SW 1271 (cell line): ENCODE measurements at regions not wholly inside any gene's neighbourhood (a gene's known extent, or its start where the extent isn't known, plus 50 kb on each side); places are given as distances from the start of the nearest gene placed in this dataset.

Experiments used
- DNase-seq, 2 experiments: peaks; one replicate each; lab custom pipeline; 2025; lab: John Stamatoyannopoulos, UW

GRCh38 chr6:126529637-126530362 lies 189.9 kb downstream of the CENPW start:
- no peak for DNase-seq

GRCh38 chr6:126530775-126531174 lies 190.9 kb downstream of the CENPW start:
- DNase-seq: no peak

- no peak for DNase-seq
Observed at GRCh38 chr6:126531286-126531685, 191.4 kb downstream of the CENPW start.

GRCh38 chr6:126531840-126532239 lies 191.9 kb downstream of the CENPW start:
- DNase-seq: no peak

DNA sequence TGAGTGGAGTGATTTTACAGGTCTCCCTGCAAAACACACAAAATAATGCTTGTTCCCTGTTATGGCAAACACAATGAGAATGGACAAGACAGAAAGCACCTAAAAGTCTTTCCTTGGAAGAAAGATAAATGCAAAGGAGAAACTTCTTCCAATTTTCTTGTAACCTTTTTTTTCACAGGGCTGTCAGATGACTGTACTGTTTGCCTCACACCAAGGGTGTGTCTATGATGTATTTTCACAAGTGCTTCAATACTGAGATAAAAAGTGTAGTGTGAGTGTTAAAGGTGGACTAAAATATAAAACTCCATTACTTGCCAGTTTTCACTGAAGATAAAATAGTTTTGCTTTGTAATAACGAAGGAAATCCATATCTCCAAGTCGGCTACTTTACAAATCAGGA lies 194.5 kb downstream of the CENPW start:
- DNase-seq: no peak

DNA sequence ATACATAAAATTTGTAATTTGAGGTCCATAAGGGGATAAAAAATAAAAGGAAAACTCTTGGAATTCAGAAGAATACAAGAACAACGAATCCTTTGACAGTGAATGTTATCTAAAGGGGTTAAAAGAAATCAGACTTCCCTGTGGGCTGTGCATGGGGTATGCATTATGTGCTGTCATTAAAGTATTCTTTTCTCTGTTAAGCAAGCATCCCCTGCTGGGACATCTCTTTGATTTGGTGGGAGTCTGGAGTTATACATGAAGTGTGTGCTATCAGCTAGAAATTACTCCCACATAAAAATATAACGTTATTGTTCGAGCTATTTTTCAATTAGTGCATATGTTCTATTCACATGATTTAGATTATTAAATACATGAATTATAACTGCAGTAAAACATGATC lies 195.2 kb downstream of the CENPW start:
- DNase-seq: no peak

DNA sequence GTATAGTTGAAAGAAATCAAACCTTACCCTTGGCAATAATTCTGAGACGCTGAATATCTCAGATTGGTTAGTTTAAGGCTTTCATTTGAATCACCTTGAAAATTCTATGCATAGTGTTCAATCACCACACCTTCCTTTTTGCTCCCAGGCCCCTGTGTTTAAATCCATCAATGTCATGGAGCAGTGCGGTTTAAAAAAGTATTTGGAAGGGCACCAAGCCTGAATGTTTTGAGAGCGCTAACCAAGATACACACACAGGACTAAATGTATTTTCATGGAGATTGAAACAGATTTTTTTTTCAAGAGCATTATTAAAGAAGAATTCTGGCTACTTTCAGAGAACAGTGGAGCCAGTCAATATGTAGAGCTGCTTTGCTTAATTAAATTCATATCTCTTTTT lies 195.7 kb downstream of the CENPW start:
- DNase-seq: no peak

GRCh38 chr6:126537061-126537816 lies 197.3 kb downstream of the CENPW start:
- DNase-seq: no peak

GRCh38 chr6:126539022-126539421 lies 199.1 kb downstream of the CENPW start:
- peak; percentile 8 to 68 for DNase-seq

DNA sequence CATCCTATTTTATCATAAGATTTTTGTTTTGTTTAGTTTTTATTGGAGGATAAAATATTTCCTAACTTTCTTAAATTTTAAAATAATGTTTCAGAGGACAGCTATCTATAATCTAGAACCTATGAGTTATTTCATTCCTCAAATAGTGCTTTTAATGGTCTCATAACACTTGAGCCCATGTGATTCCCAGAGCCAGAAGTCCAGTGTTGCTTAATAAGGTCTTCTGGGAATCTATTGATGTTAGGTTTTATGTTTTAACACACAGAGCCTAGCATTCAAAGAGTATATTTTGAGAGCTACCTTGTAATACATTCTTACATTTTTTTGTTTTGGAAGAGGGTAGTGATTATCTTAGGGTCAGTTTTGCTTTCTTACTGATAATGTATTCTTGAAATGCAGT lies 200.2 kb downstream of the CENPW start:
- DNase-seq: no peak

DNA sequence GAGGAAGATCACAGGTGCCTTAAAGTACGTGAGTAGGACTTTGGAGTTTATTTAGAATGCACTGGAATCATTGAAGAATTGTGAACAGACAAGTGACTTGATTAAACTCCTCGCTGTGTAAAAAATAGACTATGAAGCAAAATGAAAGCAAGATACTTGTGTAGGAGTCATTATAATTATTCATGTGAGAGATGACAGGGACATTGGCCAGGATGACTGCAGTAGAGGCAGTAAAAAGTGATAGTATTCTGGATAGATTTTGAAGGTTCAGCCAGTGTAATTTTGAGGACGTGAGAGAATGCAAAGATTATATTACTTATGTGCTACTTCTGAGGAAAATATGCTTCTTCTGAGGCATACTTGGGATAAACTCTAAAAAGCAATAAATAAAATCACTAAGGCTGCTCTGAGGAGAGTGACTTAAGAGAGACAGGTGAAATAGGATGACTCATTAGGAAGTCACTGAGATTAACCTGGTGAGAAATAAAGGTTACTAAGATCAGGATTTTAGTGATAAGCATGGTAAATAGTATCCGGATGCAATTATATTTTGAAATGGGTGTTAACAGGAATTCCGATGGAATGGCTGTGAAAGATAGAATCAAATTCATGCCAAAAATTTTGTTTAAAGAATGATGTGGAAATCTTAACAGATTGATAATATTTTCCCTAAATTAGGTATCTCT lies 202.0 kb downstream of the CENPW start:
- no peak for DNase-seq

- no peak for DNase-seq
Observed at GRCh38 chr6:126546541-126547120, 206.7 kb downstream of the CENPW start.

- no peak for DNase-seq
Observed at GRCh38 chr6:126548300-126548699, 208.4 kb downstream of the CENPW start.

GRCh38 chr6:126550323-126550722 lies 210.4 kb downstream of the CENPW start:
- DNase-seq: no peak

DNA sequence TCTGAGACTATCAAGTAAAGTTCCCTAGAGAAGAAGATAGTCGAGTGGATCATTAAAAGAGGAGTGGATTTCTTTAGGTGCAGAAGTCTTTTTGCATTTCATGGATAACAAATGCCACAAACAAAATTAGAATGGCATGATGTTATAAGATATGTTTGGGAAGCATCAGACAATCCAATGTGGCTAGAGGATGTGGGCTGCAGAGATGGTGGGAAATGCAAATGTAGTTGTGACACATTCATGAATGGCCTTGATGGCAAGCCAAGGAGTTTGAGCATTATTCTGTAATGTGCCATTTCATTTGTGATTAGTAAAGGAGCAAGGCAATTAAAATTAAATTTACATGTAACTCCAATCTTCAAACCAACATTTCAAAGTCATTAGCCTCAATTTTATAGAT lies 211.9 kb downstream of the CENPW start:
- DNase-seq: no peak

- no peak for DNase-seq
Observed at GRCh38 chr6:126553854-126554253, 213.9 kb downstream of the CENPW start.

DNA sequence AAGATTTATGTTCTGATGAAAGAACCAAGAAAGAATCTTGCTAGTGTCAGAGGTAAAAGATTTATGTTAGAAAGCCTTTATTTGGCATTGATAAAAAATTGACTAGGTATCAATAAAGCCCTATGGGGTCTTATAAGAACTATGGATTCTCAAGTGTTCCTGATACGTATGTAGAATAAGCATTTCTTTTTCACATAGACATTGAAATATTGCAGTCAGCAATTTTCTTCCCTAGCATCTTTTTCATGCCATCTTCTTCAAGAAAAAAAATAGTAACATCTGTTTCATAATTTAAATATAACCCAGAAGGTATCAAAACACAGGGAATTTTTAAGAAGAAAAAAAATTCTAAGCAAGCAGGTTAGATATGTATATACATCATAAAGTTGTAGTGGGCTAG lies 230.6 kb downstream of the CENPW start:
- DNase-seq: no peak

DNA sequence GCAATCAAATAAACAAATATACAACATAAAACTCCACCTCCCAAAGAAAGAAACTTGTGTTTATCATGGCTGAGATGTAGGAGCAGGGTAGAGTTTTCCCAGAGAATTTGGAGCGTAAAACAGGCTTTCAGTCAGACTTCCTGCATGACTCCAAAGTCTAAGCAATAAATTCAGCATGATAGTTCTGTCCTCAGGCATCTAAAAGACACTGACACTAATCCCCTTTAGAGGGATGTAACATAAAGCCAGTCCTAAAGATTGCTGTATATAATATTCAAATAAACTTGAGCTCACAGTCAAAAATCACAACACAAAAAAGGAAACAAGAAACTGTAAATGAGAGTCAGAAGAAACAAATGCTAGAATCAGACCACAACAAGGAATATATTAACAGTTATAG lies 234.4 kb downstream of the CENPW start:
- DNase-seq: no peak

DNA sequence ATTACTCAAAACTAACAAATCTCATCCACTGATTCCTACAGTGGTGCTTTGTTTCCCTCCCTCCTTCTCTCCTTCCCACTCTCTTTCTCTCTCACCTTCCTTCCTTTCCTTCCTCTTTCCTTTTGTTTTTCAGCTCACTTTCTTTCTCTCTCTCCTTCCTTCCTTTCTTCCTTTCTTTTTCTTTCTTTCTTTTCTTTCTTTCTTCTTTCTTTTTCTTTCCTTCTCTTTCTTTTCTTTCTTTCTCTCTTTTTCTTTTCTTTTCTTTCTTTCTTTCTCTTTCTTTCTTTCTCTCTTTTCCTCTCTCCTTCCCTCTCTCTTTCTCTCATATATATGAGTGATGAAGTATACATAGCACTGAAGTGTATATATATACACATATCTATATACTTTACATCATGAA lies 241.4 kb downstream of the CENPW start:
- DNase-seq: no peak

- DNase-seq: no peak
Observed at GRCh38 chr6:126600258-126600916, 260.5 kb downstream of the CENPW start.

DNA sequence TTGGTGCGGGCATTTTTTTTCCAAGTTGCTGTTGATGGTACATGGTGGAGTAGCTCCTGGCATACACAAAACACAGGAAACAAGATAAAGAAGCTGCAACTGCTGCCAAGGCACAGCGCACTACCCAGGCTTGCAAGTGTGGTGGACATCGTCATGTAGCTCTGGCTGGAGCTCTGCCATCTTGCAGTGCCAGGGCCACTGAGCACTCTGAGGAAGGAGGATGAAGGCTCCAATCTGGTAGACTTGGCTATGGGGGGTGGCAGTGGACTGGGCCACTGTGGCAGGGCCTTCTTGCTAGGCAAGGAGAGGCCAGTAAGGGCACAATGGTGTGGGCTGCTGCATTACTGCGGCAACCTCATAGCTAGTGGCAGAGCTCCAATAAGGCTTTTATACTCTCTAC lies 263.5 kb downstream of the CENPW start:
- no peak for DNase-seq

DNA sequence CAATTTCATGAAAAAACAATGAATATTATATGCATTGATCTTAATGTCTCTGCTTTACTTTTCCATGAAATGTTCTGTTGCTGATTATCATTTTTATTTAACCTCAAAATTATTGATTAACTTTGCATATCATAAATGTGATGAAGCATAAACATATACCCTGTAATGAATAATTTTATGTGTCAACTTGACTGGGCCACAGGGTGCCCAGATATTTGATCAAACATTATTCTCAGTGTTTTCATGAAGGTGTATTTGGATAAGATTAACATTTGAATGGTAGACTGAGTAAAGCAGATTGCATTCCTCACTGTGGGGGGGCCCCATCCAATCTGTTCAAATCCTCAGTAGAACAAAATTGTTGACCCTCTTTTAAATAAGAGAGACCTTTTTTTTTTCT lies 265.2 kb downstream of the CENPW start:
- DNase-seq: no peak
